SU-DHL-6 (cell line): ENCODE measurements at regions not wholly inside any gene's neighbourhood (a gene's known extent, or its start where the extent isn't known, plus 50 kb on each side); places are given as distances from the start of the nearest gene placed in this dataset.

Experiments used
- H2AFZ ChIP-seq: fragments of 200-600 bp; sonication (generic); 2 replicates; pipeline ENCODE4 v1.6.1; 2014; ENCODE audit warnings: low read depth, mild to moderate bottlenecking, moderate library complexity, mixed read lengths, antibody characterized with exemption, low read length; ENCODE audit not compliant: severe bottlenecking
- H3F3A ChIP-seq: fragments of 200-600 bp; shearing (Covaris generic); 2 replicates; pipeline ENCODE4 v1.6.0; 2016; ENCODE audit warnings: antibody characterized with exemption, mild to moderate bottlenecking; ENCODE audit not compliant: insufficient read depth
- H3K27ac ChIP-seq: fragments of 200-600 bp; sonication (generic); 2 replicates; pipeline ENCODE4 v1.5.1; 2016; ENCODE audit warnings: low read depth, mild to moderate bottlenecking, low read length, moderate library complexity, mixed read lengths
- H3K27me3 ChIP-seq: fragments of 200-600 bp; sonication (generic), shearing (Covaris generic); 2 replicates; pipeline ENCODE4 v1.6.0; 2014; ENCODE audit warnings: mild to moderate bottlenecking, low read length
- H3K36me3 ChIP-seq: fragments of 200-600 bp; sonication (generic); 2 replicates; pipeline ENCODE4 v1.6.1; 2014; ENCODE audit warnings: mild to moderate bottlenecking, low read length, mixed read lengths
- H3K4me2 ChIP-seq: fragments of 300-600, 200-600 bp; shearing (Covaris generic), sonication (generic); 2 replicates; pipeline ENCODE4 v1.6.0; 2014; ENCODE audit warnings: low read length, low read depth, mild to moderate bottlenecking; ENCODE audit not compliant: poor library complexity, severe bottlenecking
- H3K4me3 ChIP-seq: fragments of 200-600 bp; sonication (generic); 2 replicates; pipeline ENCODE4 v1.5.1; 2014; ENCODE audit warnings: antibody characterized with exemption, low read length, mild to moderate bottlenecking, mixed read lengths; ENCODE audit not compliant: insufficient read depth, poor library complexity, severe bottlenecking
- H3K79me2 ChIP-seq: fragments of 200-600 bp; sonication (generic); 2 replicates; pipeline ENCODE4 v1.6.1; 2014; ENCODE audit warnings: mild to moderate bottlenecking, low read length, moderate library complexity; ENCODE audit not compliant: insufficient read depth
- H3K9ac ChIP-seq: fragments of 200-600 bp; sonication (generic); 2 replicates; pipeline ENCODE4 v1.7.0; 2014; ENCODE audit warnings: mild to moderate bottlenecking, low read length
- H3K9me2 ChIP-seq: fragments of 200-600 bp; sonication (generic); replicated peaks from 2 replicates; pipeline ENCODE4 v1.6.1; 2014; ENCODE audit warnings: low read length; ENCODE audit not compliant: insufficient read depth
- H3K9me3 ChIP-seq: fragments of 200-600 bp; sonication (generic); 2 replicates; pipeline ENCODE4 v1.6.1; 2014; ENCODE audit warnings: low read length, mixed read lengths; ENCODE audit not compliant: insufficient read depth
- H4K20me1 ChIP-seq: fragments of 200-600 bp; sonication (generic); 2 replicates; pipeline ENCODE4 v1.6.1; 2014; ENCODE audit warnings: low read depth, mild to moderate bottlenecking, antibody characterized with exemption, low read length, moderate library complexity, mixed read lengths
- CTCF ChIP-seq: fragments of 200-600 bp; sonication (generic); IDR thresholded peaks from one replicate; pipeline ENCODE4 v1.5.1; 2017; ENCODE audit warnings: antibody characterized with exemption, mild to moderate bottlenecking, low read length, moderate library complexity; ENCODE audit not compliant: insufficient read depth, poor library complexity, severe bottlenecking
- EZH2phosphoT487 ChIP-seq: fragments of 200-600 bp; sonication (generic), shearing (Covaris generic); conservative IDR thresholded peaks from 2 replicates; pipeline ENCODE4 v1.6.1; 2018; ENCODE audit warnings: mild to moderate bottlenecking, antibody characterized with exemption, low read length, moderate library complexity, mixed read lengths

GRCh38 chr2:160647967-160648685, 154.5 kb upstream of the RBMS1 start:
- Histone ChIP-seq H3K9ac (no peak overlapping the region), H3K36me3 (no peaks in the 10 kb centered on the region), H3K9me2 (no peaks in the 10 kb centered on the region), H3K4me3 (no peak overlapping the region), H3K4me2 (no peak overlapping the region), H3K79me2 (no peaks in the 10 kb centered on the region), H3K27me3 (no peaks in the 10 kb centered on the region), H3K27ac (no peak overlapping the region), H4K20me1 (no peaks in the 10 kb centered on the region), H3K9me3 (no peaks in the 10 kb centered on the region), H2AFZ (no peak overlapping the region), H3F3A (no peaks in the 10 kb centered on the region)
- TF ChIP-seq EZH2phosphoT487 (no peak), CTCF (no peak)

- no peaks in the 10 kb centered on the region for H3K79me2 ChIP-seq
- no peak overlapping the region for H2AFZ ChIP-seq
- H4K20me1 ChIP-seq: no peaks in the 10 kb centered on the region
- no peak overlapping the region for H3K27ac ChIP-seq
- no peaks in the 10 kb centered on the region for H3K9me2 ChIP-seq
- H3F3A ChIP-seq: no peaks in the 10 kb centered on the region
- no peak overlapping the region for H3K4me3 ChIP-seq
- no peak overlapping the region for H3K4me2 ChIP-seq
- no peak overlapping the region for H3K9ac ChIP-seq
- H3K9me3 ChIP-seq: no peaks in the 10 kb centered on the region
- no peaks in the 10 kb centered on the region for H3K27me3 ChIP-seq
- no peaks in the 10 kb centered on the region for H3K36me3 ChIP-seq
- no peak for TF ChIP-seq EZH2phosphoT487
- no peak for TF ChIP-seq CTCF
Measured at GRCh38 chr2:160649698-160650097, 156.1 kb upstream of the RBMS1 start.

- H3K27ac ChIP-seq: no peak overlapping the region
- no peaks in the 10 kb centered on the region for H4K20me1 ChIP-seq
- no peaks in the 10 kb centered on the region for H3K9me2 ChIP-seq
- no peak for TF ChIP-seq EZH2phosphoT487
- TF ChIP-seq CTCF: no peak
- no peaks in the 10 kb centered on the region for H3K27me3 ChIP-seq
- no peaks in the 10 kb centered on the region for H3F3A ChIP-seq
- H3K4me2 ChIP-seq: no peak overlapping the region
- H3K4me3 ChIP-seq: no peak overlapping the region
- no peaks in the 10 kb centered on the region for H3K79me2 ChIP-seq
- H3K9me3 ChIP-seq: no peaks in the 10 kb centered on the region
- no peak overlapping the region for H3K9ac ChIP-seq
- H2AFZ ChIP-seq: no peak overlapping the region
- H3K36me3 ChIP-seq: no peaks in the 10 kb centered on the region
Measured at GRCh38 chr2:160650196-160651118, 156.8 kb upstream of the RBMS1 start.
